ENCODE measurements at regions not wholly inside any gene's neighbourhood (a gene's known extent, or its start where the extent isn't known, plus 50 kb on each side); places are given as distances from the start of the nearest gene placed in this dataset.
"Not testable (repeated sequence)": the region's sequence is repeated elsewhere in the genome, so short reads cannot be mapped to it uniquely, and the experiment has no call there.

DNA sequence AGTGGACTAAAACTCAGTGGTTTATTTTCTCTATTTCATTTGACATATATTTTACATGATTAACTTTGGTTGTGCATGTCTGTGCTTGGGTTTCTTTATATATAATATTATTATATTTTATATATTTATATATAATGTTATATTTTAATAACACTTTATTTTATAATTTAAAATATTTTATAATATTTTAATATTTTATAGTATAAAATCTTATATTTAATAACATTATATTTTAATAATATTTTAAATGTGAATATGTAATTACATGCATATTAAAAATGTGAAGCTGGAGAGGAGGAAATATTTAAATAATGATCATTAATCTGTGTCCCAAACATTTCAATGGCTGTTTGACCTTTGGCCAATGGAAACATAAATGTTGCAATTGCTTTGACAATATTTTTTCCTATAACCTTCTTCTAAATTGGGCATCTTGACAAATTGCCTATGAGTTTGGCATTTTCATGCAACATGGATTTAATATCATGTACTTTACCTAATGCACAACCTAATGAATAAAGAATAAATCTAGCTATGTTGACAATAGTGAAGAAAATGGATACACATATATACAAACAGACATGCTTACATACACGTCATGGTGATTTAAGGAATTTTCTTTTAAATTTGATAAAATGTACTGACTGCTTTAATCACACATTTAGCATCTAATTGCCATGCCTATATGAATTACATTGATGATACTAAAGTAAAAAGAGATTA, 607.1 kb downstream of the SLITRK6 start:
- no peak for DNase-seq

DNA sequence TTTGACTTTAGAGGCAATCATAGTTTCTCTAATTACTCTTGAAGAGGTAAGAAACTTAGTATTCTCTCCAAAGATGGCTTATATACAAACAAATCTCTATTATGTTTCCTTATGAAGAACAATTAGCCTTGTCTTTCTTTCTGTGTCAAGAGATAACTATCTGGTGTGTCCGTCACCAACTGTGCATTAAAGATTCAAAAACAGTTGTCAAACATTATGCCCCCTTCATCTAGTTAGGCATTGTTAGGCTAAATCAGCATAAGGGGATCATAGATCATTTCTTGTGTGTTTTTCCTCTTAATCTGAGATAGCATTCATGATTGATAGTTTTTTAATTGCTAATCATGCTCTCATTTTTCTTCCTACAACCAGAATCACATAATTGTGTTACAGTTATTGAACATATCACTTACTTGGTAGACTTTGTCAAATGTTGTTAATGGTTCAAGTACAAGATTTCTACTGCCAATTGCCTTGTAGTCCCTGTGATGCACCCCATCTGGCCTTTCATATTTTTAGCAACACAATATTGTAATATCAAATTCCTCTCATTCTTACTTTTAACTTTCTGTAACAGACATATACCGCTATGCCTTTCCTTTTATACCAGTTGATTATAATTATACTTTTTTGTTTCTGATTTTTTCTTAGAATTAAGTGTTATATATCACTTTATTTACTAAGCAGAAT, 612.7 kb downstream of the SLITRK6 start:
- no peak for DNase-seq

DNA sequence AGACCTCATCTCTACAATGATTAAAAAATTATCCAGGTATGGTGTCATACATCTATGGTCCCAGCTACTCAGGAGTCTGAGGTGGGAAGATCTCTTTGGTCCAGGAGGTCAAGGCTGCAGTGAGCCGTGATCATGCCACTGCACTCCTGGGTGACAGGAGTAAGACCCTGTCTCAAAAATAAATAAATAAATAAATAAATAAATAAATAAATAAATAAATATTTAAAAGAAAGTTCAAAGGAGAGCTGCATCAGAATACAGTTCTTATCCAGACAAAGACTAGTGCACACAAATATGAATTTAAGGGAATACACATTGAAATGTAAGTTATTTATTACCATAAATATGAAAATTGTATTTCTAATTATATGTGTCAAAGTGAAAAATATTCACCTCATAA, 624.9 kb downstream of the SLITRK6 start:
- DNase-seq = no peak

DNA sequence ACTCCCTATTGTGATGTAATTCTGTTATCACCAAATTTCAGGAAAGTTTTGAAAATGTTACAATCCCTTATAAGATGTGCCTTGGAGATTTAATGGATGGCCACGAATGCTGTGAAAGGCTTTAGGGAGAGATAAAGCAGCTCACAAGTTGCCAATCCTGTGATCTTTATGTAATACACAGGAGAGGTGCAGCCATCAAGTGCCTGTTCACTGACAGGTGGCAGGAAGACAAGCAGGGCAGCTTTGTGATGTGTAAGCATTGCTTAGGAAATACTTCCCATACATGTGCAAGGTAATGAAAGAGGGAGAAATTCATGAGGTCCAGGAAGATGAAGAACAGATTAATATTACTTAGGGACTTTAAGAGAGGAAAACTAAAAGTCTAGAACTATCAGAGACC, 628.8 kb downstream of the SLITRK6 start:
- no peak for DNase-seq

DNA sequence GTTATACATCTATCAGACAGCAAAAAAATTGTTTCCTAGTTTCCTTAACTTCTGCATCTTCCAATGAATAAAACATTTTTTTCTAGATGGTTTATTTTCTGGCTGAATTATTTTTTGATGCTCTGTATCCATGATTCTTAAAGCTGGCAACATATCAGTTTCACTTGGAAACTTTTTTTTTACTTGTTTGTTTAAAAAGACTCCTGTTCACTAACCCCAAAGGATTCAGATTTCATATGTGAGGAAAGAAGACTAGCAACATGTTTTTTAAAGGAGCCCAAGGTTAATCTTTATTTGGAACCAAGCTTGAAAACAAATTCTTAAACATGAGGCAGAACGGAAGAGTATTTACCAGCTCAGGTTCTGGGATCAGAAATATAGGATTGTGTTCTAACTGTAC, 632.3 kb downstream of the SLITRK6 start:
- no peak for DNase-seq

DNA sequence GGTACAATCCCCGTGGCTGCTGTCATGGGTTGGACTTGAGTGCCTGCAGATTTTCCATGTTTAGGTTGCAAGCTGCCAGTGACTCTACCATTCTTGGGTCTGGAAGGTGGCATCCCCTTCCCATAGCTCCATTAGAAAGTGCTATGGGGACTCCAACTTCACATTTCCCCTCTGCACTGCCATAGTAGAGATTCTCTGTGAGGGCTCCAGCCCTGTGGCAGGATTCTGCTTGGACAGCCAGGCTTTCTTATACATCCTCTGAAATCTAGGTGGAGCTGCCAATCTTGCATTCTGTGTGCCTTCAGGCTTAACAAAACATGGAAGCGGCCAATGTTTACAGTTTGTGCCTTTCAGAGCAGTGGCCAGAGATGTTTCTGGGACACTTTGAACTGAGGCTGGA, 636.2 kb downstream of the SLITRK6 start:
- DNase-seq = no peak

DNA sequence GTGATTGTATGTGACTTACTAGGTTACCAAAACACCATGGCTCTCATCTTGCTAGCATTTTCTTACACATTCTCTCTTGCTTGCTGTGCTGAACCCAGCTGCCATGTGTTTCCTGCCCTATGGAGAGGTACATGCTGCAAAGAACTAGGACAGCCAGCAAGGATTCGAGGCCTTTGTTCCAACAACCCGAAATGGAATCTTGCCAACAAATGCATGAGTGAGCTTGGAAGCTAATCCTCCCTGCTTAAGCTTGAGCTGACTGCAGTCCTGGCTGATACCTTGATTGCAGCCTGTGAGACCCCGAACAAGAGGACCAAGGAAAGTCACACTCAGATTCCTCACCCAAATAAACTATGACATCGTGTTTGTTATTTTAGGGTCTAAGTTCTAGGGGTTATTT, 651.2 kb downstream of the SLITRK6 start:
- DNase-seq = no peak

DNA sequence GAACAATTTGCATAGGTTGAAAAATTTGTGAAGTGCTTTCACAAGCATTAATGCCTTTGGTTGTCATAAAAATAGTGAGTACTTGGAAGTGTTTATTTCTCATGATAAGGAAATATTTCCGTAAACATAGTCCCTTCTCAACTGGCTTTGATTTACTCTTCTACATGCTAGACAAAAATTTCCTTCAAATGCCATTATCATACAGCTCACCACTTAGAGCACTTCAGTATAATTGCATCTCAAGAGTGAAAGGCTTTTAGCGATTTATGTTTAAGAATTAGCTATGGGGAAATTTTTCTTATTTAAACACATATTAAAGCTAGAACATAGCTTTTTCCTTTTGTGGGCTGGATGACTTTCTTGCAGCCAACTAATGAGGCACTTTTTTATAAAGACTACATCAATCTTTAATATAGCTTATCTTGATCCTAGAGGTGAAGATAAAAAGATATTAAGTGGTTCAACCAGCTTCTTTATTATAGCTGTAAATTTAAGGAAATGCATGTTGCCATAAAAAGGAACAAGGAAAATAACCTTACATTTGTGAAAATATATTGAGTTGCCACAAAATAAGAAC, 656.8 kb downstream of the SLITRK6 start:
- DNase-seq = no peak

DNA sequence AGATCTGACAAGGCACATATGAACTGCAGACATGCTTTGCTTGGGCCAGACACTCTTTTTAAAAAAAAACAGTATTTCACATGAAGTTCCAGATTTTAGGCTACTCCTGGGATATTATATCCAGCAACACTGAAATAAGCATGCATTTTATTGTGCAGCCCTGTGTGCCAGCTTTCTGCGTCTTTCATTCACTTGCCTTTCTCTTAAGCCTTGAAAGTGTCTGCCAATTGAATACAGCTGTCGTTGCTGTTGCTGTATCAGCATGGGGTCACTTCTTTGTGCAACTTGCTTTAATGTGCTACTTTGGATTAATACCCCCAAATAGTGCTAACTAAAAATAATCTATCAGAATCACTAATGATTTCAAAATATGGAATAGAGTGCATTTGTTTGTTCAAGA, 657.8 kb downstream of the SLITRK6 start:
- no peak for DNase-seq

DNA sequence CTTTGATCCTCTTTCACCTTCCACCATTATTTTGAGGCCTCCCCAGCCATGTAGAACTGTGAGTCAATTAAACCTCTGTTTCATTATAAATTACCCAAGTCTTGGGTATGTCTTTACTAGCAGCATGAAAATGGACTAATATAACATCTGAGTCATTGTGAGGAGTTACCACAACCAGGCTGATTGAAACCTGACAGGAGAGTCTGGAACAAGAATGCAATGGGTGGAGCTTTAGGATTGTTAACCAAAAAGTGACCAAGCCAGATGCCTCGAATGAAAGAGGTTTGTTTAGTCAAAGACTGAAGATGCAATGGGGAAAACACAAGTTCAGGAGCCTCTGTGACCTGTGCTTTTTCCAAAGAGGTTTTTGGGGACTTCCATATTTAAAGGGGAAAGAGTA, 659.0 kb downstream of the SLITRK6 start:
- DNase-seq = no peak

DNA sequence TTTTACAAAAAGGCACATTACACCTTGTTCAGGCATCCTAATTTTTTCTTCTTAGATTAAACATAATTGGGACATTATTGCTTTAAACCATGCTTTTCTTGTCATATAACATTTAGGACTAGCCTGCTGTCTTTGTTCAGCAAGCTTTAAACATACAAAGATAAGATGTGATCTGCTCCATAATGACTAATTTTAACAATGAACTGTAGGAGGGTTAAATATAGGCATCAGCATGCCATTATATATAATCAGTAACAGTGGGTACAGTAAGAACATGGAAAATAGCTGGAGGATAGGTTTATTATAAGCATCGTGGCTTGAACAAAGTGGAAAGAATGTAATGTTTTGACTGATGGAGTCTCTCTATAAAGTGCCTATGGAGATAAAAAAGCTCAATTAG, 661.7 kb downstream of the SLITRK6 start:
- DNase-seq = no peak

DNA sequence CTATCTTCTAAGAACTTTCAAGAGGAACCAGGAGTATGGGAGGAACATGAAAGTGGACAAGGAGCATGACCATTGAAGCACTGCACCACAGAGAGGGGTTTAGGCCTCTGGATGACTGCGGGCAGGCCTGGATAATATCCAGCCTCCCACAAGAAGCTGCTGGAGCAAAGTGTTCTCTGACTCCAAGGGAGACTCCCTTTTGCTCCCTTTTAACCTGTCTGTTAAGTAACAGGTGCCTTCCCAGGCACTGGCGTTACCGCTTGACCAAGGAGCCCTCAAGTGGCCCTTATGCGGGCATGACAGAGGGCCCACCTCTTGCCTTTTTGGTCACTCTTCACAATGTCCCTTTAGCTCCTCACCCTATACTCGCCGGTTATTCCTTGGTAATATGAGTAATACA, 666.2 kb downstream of the SLITRK6 start:
- no peak for DNase-seq

DNA sequence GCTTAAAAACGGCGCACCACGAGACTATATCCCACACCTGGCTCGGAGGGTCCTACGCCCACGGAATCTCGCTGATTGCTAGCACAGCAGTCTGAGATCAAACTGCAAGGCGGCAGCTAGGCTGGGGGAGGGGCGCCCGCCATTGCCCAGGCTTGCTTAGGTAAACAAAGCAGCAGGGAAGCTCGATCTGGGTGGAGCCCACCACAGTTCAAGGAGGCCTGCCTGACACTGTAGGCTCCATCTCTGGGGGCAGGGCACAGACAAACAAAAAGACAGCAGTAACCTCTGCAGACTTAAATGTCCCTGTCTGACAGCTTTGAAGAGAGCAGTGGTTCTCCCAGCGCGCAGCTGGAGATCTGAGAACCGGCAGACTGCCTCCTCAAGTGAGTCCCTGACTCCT, 675.7 kb downstream of the SLITRK6 start:
- not testable (repeated sequence) for DNase-seq

DNA sequence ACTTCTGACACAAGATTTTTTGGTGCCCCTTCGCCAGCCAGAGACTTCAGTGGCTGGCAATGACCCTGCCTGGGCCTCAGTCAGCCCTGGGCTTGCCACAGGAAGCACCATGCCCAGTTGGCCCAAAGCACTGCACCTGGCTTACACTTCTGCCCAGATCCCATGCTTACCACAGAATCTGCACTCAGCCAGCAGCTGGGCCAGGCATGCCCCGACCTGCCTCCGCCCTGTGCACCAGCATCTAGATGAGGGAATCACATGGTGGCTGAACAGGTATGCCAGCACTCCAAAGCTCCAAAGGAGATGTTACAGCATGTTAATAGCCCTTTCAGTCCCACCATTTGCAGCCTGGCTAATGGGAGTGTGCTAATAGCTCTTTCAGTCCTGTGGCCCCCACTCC, 690.9 kb downstream of the SLITRK6 start:
- no peak for DNase-seq

DNA sequence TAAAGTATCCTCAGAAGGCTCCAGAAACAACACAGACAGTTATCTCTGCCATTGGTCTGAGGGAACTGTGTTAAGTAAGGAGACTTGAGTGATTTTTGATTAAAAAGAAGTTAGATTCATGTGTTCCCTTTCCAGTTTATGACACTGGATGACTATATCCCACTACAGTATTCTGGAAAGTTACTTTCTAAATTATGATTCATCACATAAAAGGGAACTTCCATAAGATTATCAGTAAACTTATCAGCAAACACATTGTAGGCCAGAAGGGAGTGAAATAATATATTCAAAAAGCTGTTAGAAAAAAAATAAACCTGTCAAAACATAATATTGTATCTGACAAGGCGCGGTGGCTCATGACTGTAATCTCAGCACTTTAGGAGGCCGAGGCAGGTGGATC, 700.0 kb downstream of the SLITRK6 start:
- no peak for DNase-seq

DNA sequence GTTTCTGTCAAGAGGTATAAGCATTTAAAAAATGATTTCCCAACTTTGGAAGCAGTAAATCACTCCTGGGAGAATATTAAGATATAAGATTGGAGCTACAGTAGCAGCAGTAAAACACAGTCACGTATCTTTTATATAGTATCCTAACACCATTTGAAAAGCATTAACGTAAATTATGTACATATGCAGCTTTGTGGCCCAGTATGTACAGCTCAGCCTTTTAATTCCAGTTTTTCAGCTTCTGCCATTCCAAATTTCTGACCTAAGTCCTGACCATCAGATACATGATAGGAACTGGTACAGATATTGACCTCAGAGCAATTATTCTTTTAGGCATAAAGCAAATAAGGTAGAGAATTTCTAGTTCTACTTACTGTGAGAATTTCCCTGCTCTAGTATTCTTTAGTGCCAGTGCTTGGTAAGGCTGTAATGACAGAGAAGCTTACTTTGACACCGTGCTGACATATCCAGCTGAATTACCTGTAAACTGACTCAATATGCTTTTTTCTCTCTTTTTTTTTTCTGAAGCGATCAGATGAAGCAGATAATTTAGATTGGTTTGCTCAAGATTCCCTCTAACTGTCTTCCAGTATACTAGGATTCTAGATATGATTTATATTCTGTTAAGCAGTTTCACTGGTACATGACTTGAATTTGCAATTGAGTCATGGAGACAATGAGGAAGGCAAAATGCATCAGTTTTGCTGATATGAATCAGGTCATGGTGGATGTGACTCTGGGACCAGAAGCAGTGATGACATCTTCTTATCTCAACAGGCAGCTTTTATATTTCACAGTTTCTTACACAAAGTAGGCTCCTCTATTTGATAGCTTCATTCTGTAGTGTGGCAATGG, 703.6 kb downstream of the SLITRK6 start:
- no peak for DNase-seq

DNA sequence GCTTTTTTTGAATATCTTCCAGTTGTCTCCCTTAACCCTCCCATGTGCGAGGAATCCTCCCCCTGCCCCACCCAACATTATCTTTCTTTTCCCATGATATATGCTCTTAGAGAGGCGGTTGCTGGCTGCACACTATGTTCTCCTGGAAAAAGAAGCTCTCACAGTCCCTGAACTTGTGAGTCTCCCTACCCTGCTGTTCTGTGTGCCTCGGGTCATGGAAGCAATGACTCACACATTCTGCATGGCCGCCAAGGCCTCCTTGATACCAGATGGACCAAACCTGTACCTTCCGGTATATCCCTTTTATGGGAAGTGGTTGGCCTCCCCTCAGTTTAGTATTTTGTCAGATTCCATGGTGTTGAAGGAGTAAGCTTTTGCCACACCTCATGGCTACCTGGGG, 705.4 kb downstream of the SLITRK6 start:
- DNase-seq = no peak

DNA sequence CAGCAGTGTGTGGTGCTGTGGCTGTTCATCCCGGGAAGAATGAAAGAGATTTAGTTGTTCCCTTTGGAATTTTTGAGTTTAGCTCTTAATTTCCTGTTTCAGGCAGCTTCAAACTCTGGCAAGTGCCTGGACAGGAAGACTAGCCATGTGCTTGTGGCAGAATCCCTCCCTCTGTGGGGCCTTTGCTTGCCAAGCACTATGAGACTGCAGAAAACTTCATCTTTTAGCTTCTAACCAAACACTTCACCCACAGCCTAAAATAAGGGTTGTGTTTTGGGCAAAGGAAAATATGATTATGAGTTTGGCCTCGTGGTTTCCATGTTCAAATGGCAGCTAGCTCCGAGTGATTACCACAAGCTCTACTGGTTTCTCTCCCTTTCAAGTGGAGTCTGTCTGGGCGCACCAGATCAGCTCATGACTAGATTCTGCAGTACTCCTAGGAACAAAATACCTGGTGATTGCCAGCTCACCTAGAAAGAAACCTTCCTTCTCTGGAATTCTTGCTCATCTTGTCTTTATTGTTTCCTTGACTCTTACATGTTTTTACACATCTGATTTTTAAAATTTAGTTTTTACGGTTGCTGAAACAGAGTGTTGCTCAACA, 707.5 kb downstream of the SLITRK6 start:
- DNase-seq = no peak

DNA sequence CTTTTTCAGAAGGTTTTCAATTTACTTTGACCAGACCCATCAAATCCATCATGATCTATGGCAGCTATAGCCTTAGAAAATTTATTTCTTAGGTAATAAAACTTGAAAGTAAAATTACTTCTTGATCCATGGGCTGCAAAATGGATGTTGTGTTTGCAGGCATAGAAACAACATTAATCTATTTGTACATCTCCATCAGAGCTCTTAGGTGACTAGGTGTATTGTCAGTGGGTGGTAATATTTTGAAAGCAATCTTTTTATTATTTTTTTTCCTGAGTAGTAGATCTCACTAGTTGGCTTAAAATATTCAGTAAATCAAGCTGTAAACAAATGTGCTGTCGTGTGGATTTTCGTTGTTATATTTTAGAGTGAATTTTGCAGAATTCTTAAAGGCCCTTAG, 710.0 kb downstream of the SLITRK6 start:
- DNase-seq = no peak

DNA sequence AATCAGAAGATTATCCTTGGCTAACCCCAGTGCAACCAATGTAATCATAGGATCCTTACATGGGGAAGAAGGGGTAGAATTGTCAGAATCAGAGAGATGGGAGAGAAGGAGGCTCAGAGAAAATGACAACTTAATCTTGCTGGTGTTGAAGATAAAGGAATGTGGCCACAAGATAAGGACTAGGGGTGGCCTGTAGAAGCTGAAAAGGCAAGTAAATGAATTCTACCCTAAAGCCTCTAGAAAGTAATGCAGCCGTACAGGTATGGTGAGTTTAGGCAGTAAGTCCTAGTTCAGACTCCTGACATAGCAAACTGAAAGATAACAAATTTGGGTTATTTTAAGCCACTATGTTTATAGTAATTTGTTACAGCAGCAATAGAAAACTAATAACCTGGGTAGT, 718.5 kb downstream of the SLITRK6 start:
- no peak for DNase-seq

DNA sequence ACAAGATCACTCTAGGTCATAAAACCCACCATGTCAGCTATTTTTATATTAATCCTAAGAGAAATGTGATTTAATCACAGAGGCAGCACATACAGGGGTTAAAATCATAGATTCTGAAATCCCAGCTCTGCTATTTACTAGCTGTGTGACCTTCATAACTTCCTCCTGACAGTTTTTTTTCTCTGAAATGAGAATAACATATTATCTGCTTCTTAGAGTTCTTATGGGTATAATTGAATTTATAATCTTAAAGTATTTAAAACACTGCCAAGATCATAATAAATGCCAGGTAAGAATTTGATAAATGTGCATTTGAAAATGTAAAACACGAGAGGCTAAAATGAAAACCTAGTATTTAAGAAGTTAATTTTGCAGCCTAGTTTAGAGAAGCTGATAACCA, 722.9 kb downstream of the SLITRK6 start:
- no peak for DNase-seq

DNA sequence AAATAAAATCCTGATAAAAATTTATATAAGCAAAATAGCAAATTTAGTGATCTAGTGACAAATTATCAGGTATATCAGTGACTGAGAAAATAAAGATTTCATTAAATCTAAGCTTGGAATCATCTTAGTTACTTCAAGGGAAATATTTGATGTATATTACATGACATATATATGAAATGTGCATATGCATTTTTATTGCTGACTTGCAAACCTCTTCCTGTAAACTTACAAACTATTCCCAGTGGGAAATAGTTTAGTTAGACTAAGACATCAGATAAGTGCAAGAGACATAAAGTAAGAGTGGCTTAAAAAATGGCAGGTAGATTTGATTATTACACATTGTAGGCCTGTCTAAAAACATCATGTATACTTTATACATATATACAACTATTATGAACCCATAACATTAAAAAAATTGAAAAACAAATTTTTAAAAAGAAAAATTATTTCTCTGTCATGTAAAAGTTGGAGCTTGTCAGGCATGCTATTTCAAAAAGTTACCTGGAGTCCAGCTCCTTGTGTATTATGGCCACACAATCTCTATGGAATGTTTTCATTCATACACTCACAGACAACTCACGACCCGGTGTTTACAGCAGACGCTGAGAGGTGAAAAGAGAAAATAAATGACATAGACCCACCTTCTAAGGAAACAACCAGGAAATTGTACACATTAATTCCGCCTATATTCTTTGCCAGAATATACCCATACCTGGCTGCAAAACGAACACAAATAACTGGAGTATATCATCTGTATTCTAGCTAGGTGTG, 724.5 kb downstream of the SLITRK6 start:
- no peak for DNase-seq
